WTC11 (cell line): ENCODE measurements at regions not wholly inside any gene's neighbourhood (a gene's known extent, or its start where the extent isn't known, plus 50 kb on each side); places are given as distances from the start of the nearest gene placed in this dataset.

ENCODE experiments used
- ATAC-seq: fragments of 200-7000 bp; cut with Tn5 transposase; 2 replicates; pipeline ENCODE4 v1.10.0; 2021; ENCODE audit warnings: mild to moderate bottlenecking, moderate library complexity
- CTCF ChIA-PET: fragments of 300-600 bp; sonication (Branson Sonifier 250); formaldehyde crosslinking; loops from one replicate; lab custom pipeline; 2021; ENCODE audit warnings: antibody characterized with exemption; lab: Charles Lee
- POLR2A ChIA-PET: fragments of 350-600 bp; sonication (Branson Sonifier 250); formaldehyde crosslinking; loops from one replicate; lab custom pipeline; 2021; ENCODE audit warnings: antibody characterized with exemption; lab: Charles Lee
- DNase-seq: peaks from one replicate; pipeline ENCODE4 v3.0.0; 2021; ENCODE audit warnings: low spot score
- H3K27ac Mint-ChIP-seq: 2 replicates; pipeline ENCODE4 v1.8.0; 2021; ENCODE audit warnings: mixed read lengths
- H3K27me3 Mint-ChIP-seq: 2 replicates; pipeline ENCODE4 v1.8.0; 2021; ENCODE audit warnings: low read depth, mild to moderate bottlenecking, moderate library complexity, mixed read lengths
- H3K36me3 Mint-ChIP-seq: 2 replicates; pipeline ENCODE4 v1.8.0; 2021; ENCODE audit warnings: mixed read lengths
- H3K4me1 Mint-ChIP-seq: 2 replicates; pipeline ENCODE4 v1.8.0; 2022; ENCODE audit warnings: mixed read lengths
- H3K4me3 Mint-ChIP-seq: 2 replicates; pipeline ENCODE4 v1.8.0; 2021; ENCODE audit warnings: mild to moderate bottlenecking, moderate library complexity, mixed read lengths
- H3K9me3 Mint-ChIP-seq: 2 replicates; pipeline ENCODE4 v1.8.0; 2021; ENCODE audit warnings: mixed read lengths
- ATF6 ChIP-seq: sonication (generic); formaldehyde crosslinking; IDR thresholded peaks from 2 replicates; pipeline ENCODE4 v1.8.1; 2023; ENCODE audit warnings: mild to moderate bottlenecking, missing genetic modification reagents
- GTF2I ChIP-seq: fragments of 250-450 bp; sonication (Bioruptor Pico); conservative IDR thresholded peaks from 2 replicates; pipeline ENCODE4 v1.4.0; 2021; ENCODE audit warnings: mild to moderate bottlenecking
- IRF2 ChIP-seq: sonication (generic); formaldehyde crosslinking; IDR thresholded peaks from 2 replicates; pipeline ENCODE4 v1.8.0; 2022; ENCODE audit warnings: low read depth, missing genetic modification reagents, borderline replicate concordance
- NFYB ChIP-seq: sonication (generic); formaldehyde crosslinking; conservative IDR thresholded peaks from 2 replicates; pipeline ENCODE4 v1.8.0; 2022; ENCODE audit warnings: low read depth, missing genetic modification reagents
- RORB ChIP-seq: fragments of 250-450 bp; sonication (Bioruptor Pico); IDR thresholded peaks from 2 replicates; pipeline ENCODE4 v1.9.0; 2021; ENCODE audit warnings: mild to moderate bottlenecking
- SP1 ChIP-seq: sonication (generic); formaldehyde crosslinking; conservative IDR thresholded peaks from 2 replicates; pipeline ENCODE4 v1.8.1; 2022; ENCODE audit warnings: missing genetic modification reagents
- TEAD1 ChIP-seq: sonication (generic); formaldehyde crosslinking; IDR thresholded peaks from 2 replicates; pipeline ENCODE4 v1.8.0; 2022; ENCODE audit warnings: mild to moderate bottlenecking, missing genetic modification reagents
- TEAD4 ChIP-seq: sonication (generic); formaldehyde crosslinking; IDR thresholded peaks from 2 replicates; pipeline ENCODE4 v1.8.0; 2022; ENCODE audit warnings: mild to moderate bottlenecking, missing genetic modification reagents
- ZNF232 ChIP-seq: sonication (generic); formaldehyde crosslinking; IDR thresholded peaks from 2 replicates; pipeline ENCODE4 v1.8.0; 2022; ENCODE audit warnings: mild to moderate bottlenecking, missing genetic modification reagents
- ZNF396 ChIP-seq: fragments of 250-450 bp; sonication (Bioruptor Pico); IDR thresholded peaks from 2 replicates; pipeline ENCODE4 v1.8.0; 2021; ENCODE audit warnings: mild to moderate bottlenecking, moderate library complexity, borderline replicate concordance
- ZNF423 ChIP-seq: fragments of 250-450 bp; sonication (Bioruptor Pico); IDR thresholded peaks from 2 replicates; pipeline ENCODE4 v2.1.2; 2022; ENCODE audit warnings: mild to moderate bottlenecking, moderate library complexity
- ZNF532 ChIP-seq: fragments of 250-450 bp; sonication (Bioruptor Pico); IDR thresholded peaks from 2 replicates; pipeline ENCODE4 v1.9.0; 2021; ENCODE audit warnings: mild to moderate bottlenecking, borderline replicate concordance
- ZSCAN18 ChIP-seq: fragments of 250-450 bp; sonication (Bioruptor Pico); IDR thresholded peaks from 2 replicates; pipeline ENCODE4 v2.1.2; 2022; ENCODE audit warnings: mild to moderate bottlenecking, moderate library complexity
- TF ChIP-seq, protein P1 (sequence below): fragments of 250-450 bp; sonication (Bioruptor Pico); IDR thresholded peaks from 2 replicates; pipeline ENCODE4 v1.9.0; 2021; ENCODE audit warnings: moderate library complexity, mild to moderate bottlenecking, inconsistent platforms, borderline replicate concordance

- H3K4me1 Mint-ChIP-seq = peaks cover 7% of the 10 kb centered on the region
- H3K4me3 Mint-ChIP-seq = no peak overlapping the region
- no peaks in the 10 kb centered on the region for H3K9me3 Mint-ChIP-seq
- CTCF ChIA-PET = interaction anchor here (0.6 to 1.8 kb wide), 26 partner anchors 9 to 1241 kb away, joined by 3 to 10 read pairs (median 4); no protein-coding TSS in a partner anchor
- DNase-seq (peak; percentile 39), ATAC-seq (peak; percentile 96)
- POLR2A ChIA-PET = interaction anchor here (0.5 kb wide), 1 partner anchor 21 kb away, joined by 4 read pairs; no protein-coding TSS in a partner anchor
- H3K36me3 Mint-ChIP-seq = no peaks in the 10 kb centered on the region
- TF ChIP-seq NFYB (CRISPR knock-in tag) (no peak), RORB (CRISPR knock-in tag) (no peak), ZNF532 (CRISPR knock-in tag) (no peak), TEAD1 (CRISPR knock-in tag) (no peak), ZSCAN18 (no peak), GTF2I (CRISPR knock-in tag) (no peak)
- TF ChIP-seq, protein P1, sequence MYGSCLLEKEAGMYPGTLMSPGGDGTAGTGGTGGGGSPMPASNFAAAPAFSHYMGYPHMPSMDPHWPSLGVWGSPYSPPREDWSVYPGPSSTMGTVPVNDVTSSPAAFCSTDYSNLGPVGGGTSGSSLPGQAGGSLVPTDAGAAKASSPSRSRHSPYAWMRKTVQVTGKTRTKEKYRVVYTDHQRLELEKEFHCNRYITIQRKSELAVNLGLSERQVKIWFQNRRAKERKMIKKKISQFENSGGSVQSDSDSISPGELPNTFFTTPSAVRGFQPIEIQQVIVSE = no peak
- no peak overlapping the region for H3K27ac Mint-ChIP-seq
- H3K27me3 Mint-ChIP-seq = no peaks in the 10 kb centered on the region
Observed at GRCh38 chr9:81522716-81523551, 166.4 kb downstream of the TLE1 start.

DNA sequence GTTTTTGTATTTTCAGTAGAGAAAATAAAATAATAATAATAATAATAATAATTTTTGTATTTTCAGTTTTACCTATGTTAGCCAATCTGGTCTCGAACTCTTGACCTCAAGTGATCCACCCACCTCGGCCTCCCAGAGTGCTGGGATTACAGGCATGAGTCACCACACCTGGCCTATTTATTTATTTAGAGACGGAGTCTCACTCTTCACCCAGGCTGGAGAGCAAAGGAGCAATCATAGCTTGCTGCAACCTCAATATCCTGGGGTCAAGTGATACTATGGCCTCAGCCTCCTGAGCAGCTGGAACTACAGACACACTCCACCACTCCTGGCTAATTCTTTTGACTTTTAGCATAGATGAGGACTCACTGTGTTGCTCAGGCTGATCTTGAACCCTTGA lies 167.5 kb downstream of the TLE1 start:
- peaks cover 7% of the 10 kb centered on the region for H3K4me1 Mint-ChIP-seq
- TF ChIP-seq ZSCAN18 (no peak), SP1 (CRISPR knock-in tag) (no peak), TEAD4 (CRISPR knock-in tag) (no peak), ZNF396 (CRISPR knock-in tag) (no peak), IRF2 (CRISPR knock-in tag) (no peak), ZNF232 (CRISPR knock-in tag) (no peak), ZNF423 (CRISPR knock-in tag) (no peak), ATF6 (CRISPR knock-in tag) (no peak)
- TF ChIP-seq, all 79 proteins: peak for 0
- Mint-ChIP-seq H3K27ac (no peak overlapping the region), H3K36me3 (no peaks in the 10 kb centered on the region), H3K4me3 (no peak overlapping the region), H3K27me3 (no peaks in the 10 kb centered on the region), H3K9me3 (no peaks in the 10 kb centered on the region)
- ATAC-seq (no peak), DNase-seq (no peak)
- CTCF ChIA-PET = interaction anchor here (1.4 to 1.6 kb wide), 3 partner anchors 28 to 127 kb away, joined by 3 to 9 read pairs (median 4); no protein-coding TSS in a partner anchor
- POLR2A ChIA-PET = no interaction called here
